Loucy (cell line): ENCODE measurements at regions not wholly inside any gene's neighbourhood (a gene's known extent, or its start where the extent isn't known, plus 50 kb on each side); places are given as distances from the start of the nearest gene placed in this dataset.

Experiments
- H2AFZ ChIP-seq: fragments of 200-600 bp; sonication (generic); 2 replicates; pipeline ENCODE4 v1.6.0; 2016; ENCODE audit warnings: antibody characterized with exemption, mild to moderate bottlenecking, low read length, moderate library complexity
- H3F3A ChIP-seq: fragments of 200-600 bp; 2 replicates; pipeline ENCODE4 v1.6.0; 2016; ENCODE audit warnings: antibody characterized with exemption, low read depth, mild to moderate bottlenecking
- H3K27me3 ChIP-seq: fragments of 200-600 bp; sonication (generic); 2 replicates; pipeline ENCODE4 v1.6.1; 2014; ENCODE audit warnings: low read length, mild to moderate bottlenecking; ENCODE audit not compliant: insufficient read depth, poor library complexity, severe bottlenecking
- H3K36me3 ChIP-seq: fragments of 200-600 bp; sonication (generic); 2 replicates; pipeline ENCODE4 v1.6.1; 2016; ENCODE audit warnings: low read length; ENCODE audit not compliant: insufficient read depth
- H3K4me1 ChIP-seq: fragments of 200-600 bp; sonication (generic); 2 replicates; pipeline ENCODE4 v1.5.1; 2014; ENCODE audit warnings: low read length, mild to moderate bottlenecking; ENCODE audit not compliant: insufficient read depth, poor library complexity, severe bottlenecking
- H3K4me2 ChIP-seq: fragments of 200-600 bp; sonication (generic); 2 replicates; pipeline ENCODE4 v1.6.0; 2014; ENCODE audit warnings: antibody characterized with exemption, low read length, low read depth, mild to moderate bottlenecking; ENCODE audit not compliant: poor library complexity, severe bottlenecking
- H3K4me3 ChIP-seq: fragments of 200-600 bp; sonication (generic); 2 replicates; pipeline ENCODE4 v1.5.1; 2014; ENCODE audit warnings: low read length, mild to moderate bottlenecking, mixed read lengths; ENCODE audit not compliant: poor library complexity, severe bottlenecking
- H3K79me2 ChIP-seq: fragments of 200-600 bp; sonication (generic); 2 replicates; pipeline ENCODE4 v1.6.1; 2014; ENCODE audit warnings: low read length; ENCODE audit not compliant: insufficient read depth
- H3K9ac ChIP-seq: fragments of 200-600 bp; sonication (generic); 2 replicates; pipeline ENCODE4 v1.6.0; 2014; ENCODE audit warnings: mild to moderate bottlenecking, low read depth, low read length, moderate library complexity; ENCODE audit not compliant: poor library complexity, severe bottlenecking
- H3K9me2 ChIP-seq: fragments of 200-600 bp; sonication (generic); replicated peaks from 2 replicates; pipeline ENCODE4 v1.6.1; 2016; ENCODE audit warnings: low read depth, low read length, mixed read lengths
- H3K9me3 ChIP-seq: fragments of 200-600 bp; sonication (generic); 2 replicates; pipeline ENCODE4 v1.6.1; 2014; ENCODE audit warnings: mild to moderate bottlenecking, antibody characterized with exemption, low read length, low read depth; ENCODE audit not compliant: insufficient read depth
- H4K20me1 ChIP-seq: fragments of 200-600 bp; sonication (generic); 2 replicates; pipeline ENCODE4 v1.6.0; 2014; ENCODE audit warnings: antibody characterized with exemption, low read length, mild to moderate bottlenecking; ENCODE audit not compliant: insufficient read depth, poor library complexity, severe bottlenecking
- CTCF ChIP-seq: fragments of 200-600 bp; sonication (generic); conservative IDR thresholded peaks from 2 replicates; pipeline ENCODE4 v1.5.1; 2014; ENCODE audit warnings: mild to moderate bottlenecking, antibody characterized with exemption, low read length
- EZH2phosphoT487 ChIP-seq: fragments of 200-600 bp; IDR thresholded peaks from 2 replicates; pipeline ENCODE4 v1.6.1; 2018; ENCODE audit warnings: antibody characterized with exemption, mild to moderate bottlenecking, moderate library complexity, borderline replicate concordance

DNA sequence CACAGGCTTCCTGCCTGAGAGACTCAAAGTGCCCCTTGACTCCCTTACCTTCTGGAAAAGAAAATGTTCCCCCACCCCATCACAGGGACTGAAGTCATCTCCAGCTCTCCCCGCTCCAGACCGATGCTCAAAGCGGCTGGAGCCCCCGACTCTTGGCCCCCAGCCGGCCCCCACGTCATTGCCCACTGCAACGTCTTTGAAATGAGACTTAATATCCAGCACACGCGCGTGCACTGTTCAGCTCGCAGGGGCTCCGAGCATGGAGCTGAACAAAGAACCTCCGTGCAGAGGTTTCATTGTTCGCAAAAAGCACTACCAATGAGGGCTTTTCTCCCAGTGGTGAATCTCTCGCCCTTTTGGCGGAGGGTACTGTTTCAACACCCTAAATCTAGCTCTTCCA is 313.4 kb upstream of the SORL1-AS1 start:
- H4K20me1 ChIP-seq, result no peaks in the 10 kb centered on the region
- H3K4me2 ChIP-seq, result no peak overlapping the region
- H2AFZ ChIP-seq, result no peak overlapping the region
- H3K4me1 ChIP-seq, result no peaks in the 10 kb centered on the region
- no peaks in the 10 kb centered on the region for H3K9me2 ChIP-seq
- TF ChIP-seq EZH2phosphoT487 (no peak), CTCF (no peak)
- H3K36me3 ChIP-seq, result no peaks in the 10 kb centered on the region
- H3K79me2 ChIP-seq, result no peaks in the 10 kb centered on the region
- no peaks in the 10 kb centered on the region for H3K27me3 ChIP-seq
- no peak overlapping the region for H3K4me3 ChIP-seq
- no peaks in the 10 kb centered on the region for H3F3A ChIP-seq
- H3K9me3 ChIP-seq, result no peaks in the 10 kb centered on the region
- no peak overlapping the region for H3K9ac ChIP-seq

DNA sequence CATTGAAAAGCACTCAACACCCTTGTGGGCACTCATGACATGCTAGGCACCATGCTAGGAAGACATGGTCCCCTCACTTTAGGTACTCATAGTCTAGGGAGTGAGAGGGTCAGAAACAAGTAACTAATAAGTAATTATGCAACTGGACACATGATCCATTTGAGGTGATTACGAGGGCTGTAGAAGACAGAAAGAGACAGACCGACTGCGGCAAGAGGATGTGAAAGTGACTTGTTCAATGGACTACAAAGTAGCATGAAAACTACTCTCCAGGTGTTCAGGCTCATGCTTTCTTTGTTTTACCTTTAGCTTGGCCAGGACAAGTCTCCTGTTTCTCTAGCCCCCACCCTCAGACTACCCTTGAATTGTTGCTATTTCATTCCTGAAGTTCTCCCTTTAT is 310.8 kb upstream of the SORL1-AS1 start:
- H3K27me3 ChIP-seq, result no peaks in the 10 kb centered on the region
- H4K20me1 ChIP-seq, result no peaks in the 10 kb centered on the region

GRCh38 chr11:121762820-121763219 is 310.1 kb upstream of the SORL1-AS1 start:
- no peak overlapping the region for H3K9ac ChIP-seq
- H3K36me3 ChIP-seq, result no peaks in the 10 kb centered on the region
- no peaks in the 10 kb centered on the region for H3K4me1 ChIP-seq
- TF ChIP-seq CTCF (no peak), EZH2phosphoT487 (no peak)
- H3K9me2 ChIP-seq, result no peaks in the 10 kb centered on the region
- no peak overlapping the region for H3K4me3 ChIP-seq
- H3K9me3 ChIP-seq, result no peaks in the 10 kb centered on the region
- no peak overlapping the region for H2AFZ ChIP-seq
- H3K79me2 ChIP-seq, result no peaks in the 10 kb centered on the region
- no peaks in the 10 kb centered on the region for H4K20me1 ChIP-seq
- H3K4me2 ChIP-seq, result no peak overlapping the region
- H3K27me3 ChIP-seq, result no peaks in the 10 kb centered on the region
- H3F3A ChIP-seq, result no peaks in the 10 kb centered on the region

More for the DNA sequence above, 310.8 kb upstream of the SORL1-AS1 start:
- H3K4me3 ChIP-seq, result no peak overlapping the region
- H3K79me2 ChIP-seq, result no peaks in the 10 kb centered on the region
- no peak overlapping the region for H3K9ac ChIP-seq
- H3K36me3 ChIP-seq, result no peaks in the 10 kb centered on the region
- TF ChIP-seq CTCF, result no peak
- TF ChIP-seq EZH2phosphoT487, result no peak
- no peaks in the 10 kb centered on the region for H3K9me3 ChIP-seq
- H2AFZ ChIP-seq, result no peak overlapping the region
- no peak overlapping the region for H3K4me2 ChIP-seq
- no peaks in the 10 kb centered on the region for H3K4me1 ChIP-seq
- no peaks in the 10 kb centered on the region for H3K9me2 ChIP-seq
- no peaks in the 10 kb centered on the region for H3F3A ChIP-seq
